Liver (tissue), 8 donors: ENCODE measurements at regions not wholly inside any gene's neighbourhood (a gene's known extent, or its start where the extent isn't known, plus 50 kb on each side); places are given as distances from the start of the nearest gene placed in this dataset.

ENCODE experiments used
- DNase-seq: peaks from one replicate; pipeline ENCODE4 v3.0.0-alpha.2; 2017; ENCODE audit warnings: low spot score
- H3K27ac ChIP-seq, 2 donors: one replicate each; pipeline ENCODE4 v1.7.0; 2013; ENCODE audit warnings: inconsistent platforms in 2 of 2, low read length in 2 of 2, control low read depth in 1 of 2, low read depth in 1 of 2, mild to moderate bottlenecking in 1 of 2
- H3K27me3 ChIP-seq, 4 donors: one replicate each; pipeline versions ENCODE4 v1.6.1 to v1.7.0; 2013; ENCODE audit warnings: low read length in 3 of 4, inconsistent platforms in 1 of 4, mild to moderate bottlenecking in 1 of 4, moderate library complexity in 1 of 4; ENCODE audit not compliant: control insufficient read depth in 4 of 4, insufficient read depth in 4 of 4
- H3K36me3 ChIP-seq, 4 donors: one replicate each; pipeline versions ENCODE4 v1.6.1 to v1.7.0; 2013; ENCODE audit warnings: low read length in 3 of 4, mild to moderate bottlenecking in 3 of 4, low read depth in 1 of 4, moderate library complexity in 1 of 4; ENCODE audit not compliant: control insufficient read depth in 4 of 4, insufficient read depth in 3 of 4
- H3K4me1 ChIP-seq, 4 donors: one replicate each; pipeline versions ENCODE4 v1.6.1 to v1.7.0; 2013; ENCODE audit warnings: low read length in 3 of 4, mild to moderate bottlenecking in 3 of 4, moderate library complexity in 1 of 4; ENCODE audit not compliant: control insufficient read depth in 4 of 4, insufficient read depth in 4 of 4
- H3K4me3 ChIP-seq, 3 donors: one replicate each; pipeline versions ENCODE4 v1.6.1 to v1.7.0; 2013; ENCODE audit warnings: low read length in 3 of 3, control low read depth in 1 of 3, low read depth in 1 of 3, mild to moderate bottlenecking in 1 of 3
- H3K9ac ChIP-seq, 2 donors: one replicate each; pipeline ENCODE4 v1.7.0; 2013; ENCODE audit warnings: low read length in 2 of 2, mild to moderate bottlenecking in 2 of 2, moderate library complexity in 2 of 2, control low read depth in 1 of 2, low read depth in 1 of 2
- H3K9me3 ChIP-seq, 4 donors: one replicate each; pipeline versions ENCODE4 v1.6.1 to v1.7.0; 2013; ENCODE audit warnings: low read length in 3 of 4; ENCODE audit not compliant: control insufficient read depth in 4 of 4
- ATF3 ChIP-seq: IDR thresholded peaks from 2 replicates; pipeline ENCODE4 v1.6.1; 2016; ENCODE audit warnings: antibody characterized with exemption
- CTCF ChIP-seq: fragments of 150-350 bp; IDR thresholded peaks from 2 replicates; pipeline ENCODE4 v1.5.1; 2017; ENCODE audit warnings: improper control_type of control experiment, low read depth, low read length; ENCODE audit not compliant: missing input control
- EGR1 ChIP-seq, 2 donors: IDR thresholded peaks; 2 replicates each; pipeline ENCODE4 v1.6.1; 2016 to 2018; ENCODE audit warnings: antibody characterized with exemption in 2 of 2, low read depth in 2 of 2
- FOXA1 ChIP-seq: IDR thresholded peaks from 2 replicates; pipeline ENCODE4 v1.6.1; 2016; ENCODE audit warnings: antibody characterized with exemption
- FOXA2 ChIP-seq: IDR thresholded peaks from 2 replicates; pipeline ENCODE4 v1.6.1; 2016; ENCODE audit warnings: antibody characterized with exemption
- GABPA ChIP-seq, 2 donors: IDR thresholded peaks in 1 of 2; conservative IDR thresholded peaks in 1 of 2; 2 replicates each; pipeline ENCODE4 v1.6.1; 2016; ENCODE audit warnings: antibody characterized with exemption in 2 of 2, mild to moderate bottlenecking in 1 of 2, moderate library complexity in 1 of 2
- HNF4A ChIP-seq, 2 donors: conservative IDR thresholded peaks; 2 replicates each; pipeline ENCODE4 v1.6.1; 2016; ENCODE audit warnings: antibody characterized with exemption in 2 of 2, mild to moderate bottlenecking in 2 of 2
- HNF4G ChIP-seq: IDR thresholded peaks from 2 replicates; pipeline ENCODE4 v1.6.1; 2016; ENCODE audit warnings: antibody characterized with exemption
- JUND ChIP-seq, 2 donors: IDR thresholded peaks; 2 replicates each; pipeline ENCODE4 v1.6.1; 2016; ENCODE audit warnings: antibody characterized with exemption in 2 of 2
- MAX ChIP-seq: IDR thresholded peaks from 2 replicates; pipeline ENCODE4 v1.6.1; 2016; ENCODE audit warnings: antibody characterized with exemption
- NR2F2 ChIP-seq: IDR thresholded peaks from 2 replicates; pipeline ENCODE4 v1.6.1; 2016; ENCODE audit warnings: antibody characterized with exemption
- RAD21 ChIP-seq, 2 donors: IDR thresholded peaks; 2 replicates each; pipeline ENCODE4 v1.6.1; 2016; ENCODE audit warnings: antibody characterized with exemption in 2 of 2, mild to moderate bottlenecking in 2 of 2
- REST ChIP-seq: IDR thresholded peaks from 2 replicates; pipeline ENCODE4 v1.6.1; 2016; ENCODE audit warnings: antibody characterized with exemption, mild to moderate bottlenecking
- RXRA ChIP-seq, 2 donors: IDR thresholded peaks; 2 replicates each; pipeline ENCODE4 v1.6.1; 2017 to 2018; ENCODE audit warnings: antibody characterized with exemption in 2 of 2, mild to moderate bottlenecking in 1 of 2
- SP1 ChIP-seq: IDR thresholded peaks from 2 replicates; pipeline ENCODE4 v1.6.1; 2018; ENCODE audit warnings: antibody characterized with exemption, mild to moderate bottlenecking
- TAF1 ChIP-seq: conservative IDR thresholded peaks from 2 replicates; pipeline ENCODE4 v1.6.1; 2016; ENCODE audit warnings: antibody characterized with exemption, mild to moderate bottlenecking
- YY1 ChIP-seq: IDR thresholded peaks from 2 replicates; pipeline ENCODE4 v1.6.1; 2016; ENCODE audit warnings: antibody characterized with exemption, mild to moderate bottlenecking
- ZBTB33 ChIP-seq: IDR thresholded peaks from 2 replicates; pipeline ENCODE4 v1.6.1; 2016; ENCODE audit warnings: antibody characterized with exemption
- WGBS: extraction: QIAGEN DNeasy Blood & Tissue Kit; methylation state at CpG from one replicate; pipeline ENCODE4 v1.1.7; 2013; 5-methylcytosine and 5-hydroxymethylcytosine counted together
- donor health status: healthy.
- donor health status: healthy.
- donor health status: healthy.
- donor health status: healthy.
- donor health status: healthy.

GRCh38 chr4:123737156-123737555, 340.6 kb downstream of the SPRY1 start:
- no peak overlapping the region for H3K27ac ChIP-seq
- no peak overlapping the region for H3K9ac ChIP-seq
- WGBS: 77% methylated on average over 1 of the region's 1 CpG
- no peak for TF ChIP-seq HNF4G
- TF ChIP-seq YY1: no peak
- TF ChIP-seq TAF1: no peak
- no peak for TF ChIP-seq RXRA (IDR thresholded peaks at IDR 0.05)
- no peak for TF ChIP-seq GABPA (IDR thresholded peaks at IDR 0.05 in 1 of 2, conservative IDR thresholded peaks at IDR 0.05 in 1 of 2)
- TF ChIP-seq HNF4A (conservative IDR thresholded peaks at IDR 0.05): no peak
- TF ChIP-seq FOXA2: no peak
- TF ChIP-seq RAD21 (IDR thresholded peaks at IDR 0.05): no peak
- no peak for TF ChIP-seq MAX
- no peak for TF ChIP-seq ATF3
- TF ChIP-seq NR2F2: no peak
- no peak for TF ChIP-seq FOXA1
- TF ChIP-seq JUND (IDR thresholded peaks at IDR 0.05): no peak
- TF ChIP-seq EGR1 (IDR thresholded peaks at IDR 0.05; ENCODE audit: low read depth in 2 of 2): no peak
- DNase-seq: no peak
- no peaks in the 10 kb centered on the region for H3K4me1 ChIP-seq
- no peaks in the 10 kb centered on the region for H3K36me3 ChIP-seq
- H3K4me3 ChIP-seq: no peak overlapping the region
- no peaks in the 10 kb centered on the region for H3K9me3 ChIP-seq
- H3K27me3 ChIP-seq: no peaks in the 10 kb centered on the region

- Histone ChIP-seq H3K9ac (no peak overlapping the region), H3K4me3 (no peak overlapping the region), H3K27me3 (no peaks in the 10 kb centered on the region), H3K4me1 (no peaks in the 10 kb centered on the region), H3K27ac (no peak overlapping the region), H3K9me3 (no peaks in the 10 kb centered on the region), H3K36me3 (no peaks in the 10 kb centered on the region)
- no peak for TF ChIP-seq ATF3
- TF ChIP-seq JUND (IDR thresholded peaks at IDR 0.05): no peak
- no peak for DNase-seq
- WGBS: 82% methylated on average over 4 of the region's 4 CpGs
Observed at GRCh38 chr4:123739806-123740205, 343.2 kb downstream of the SPRY1 start.

GRCh38 chr4:123740236-123740635, 343.6 kb downstream of the SPRY1 start:
- WGBS: 63% methylated on average over 3 of the region's 3 CpGs
- H3K36me3 ChIP-seq: no peaks in the 10 kb centered on the region
- no peak for TF ChIP-seq ZBTB33
- TF ChIP-seq REST: no peak
- no peak for TF ChIP-seq NR2F2
- TF ChIP-seq HNF4G: no peak
- no peak for TF ChIP-seq CTCF
- TF ChIP-seq TAF1: no peak
- TF ChIP-seq FOXA2: no peak
- TF ChIP-seq EGR1 (IDR thresholded peaks at IDR 0.05; ENCODE audit: low read depth in 2 of 2): no peak
- TF ChIP-seq SP1: no peak
- TF ChIP-seq RAD21 (IDR thresholded peaks at IDR 0.05): no peak
- TF ChIP-seq RXRA (IDR thresholded peaks at IDR 0.05): no peak
- TF ChIP-seq ATF3: no peak
- no peak for TF ChIP-seq MAX
- TF ChIP-seq GABPA (IDR thresholded peaks at IDR 0.05 in 1 of 2, conservative IDR thresholded peaks at IDR 0.05 in 1 of 2): no peak
- TF ChIP-seq JUND (IDR thresholded peaks at IDR 0.05): no peak
- no peak for TF ChIP-seq HNF4A (conservative IDR thresholded peaks at IDR 0.05)
- TF ChIP-seq FOXA1: no peak
- TF ChIP-seq YY1: no peak

More at GRCh38 chr4:123740236-123740635, 343.6 kb downstream of the SPRY1 start:
- no peak overlapping the region for H3K4me3 ChIP-seq
- H3K27ac ChIP-seq: no peak overlapping the region
- H3K9me3 ChIP-seq: no peaks in the 10 kb centered on the region
- H3K27me3 ChIP-seq: no peaks in the 10 kb centered on the region
- H3K4me1 ChIP-seq: peaks cover 0 to 3% (median 0%) of the 10 kb centered on the region in 4 donors
- no peak overlapping the region for H3K9ac ChIP-seq
- no peak for DNase-seq
